ENCODE measurements at regions not wholly inside any gene's neighbourhood (a gene's known extent, or its start where the extent isn't known, plus 50 kb on each side); places are given as distances from the start of the nearest gene placed in this dataset.

DNA sequence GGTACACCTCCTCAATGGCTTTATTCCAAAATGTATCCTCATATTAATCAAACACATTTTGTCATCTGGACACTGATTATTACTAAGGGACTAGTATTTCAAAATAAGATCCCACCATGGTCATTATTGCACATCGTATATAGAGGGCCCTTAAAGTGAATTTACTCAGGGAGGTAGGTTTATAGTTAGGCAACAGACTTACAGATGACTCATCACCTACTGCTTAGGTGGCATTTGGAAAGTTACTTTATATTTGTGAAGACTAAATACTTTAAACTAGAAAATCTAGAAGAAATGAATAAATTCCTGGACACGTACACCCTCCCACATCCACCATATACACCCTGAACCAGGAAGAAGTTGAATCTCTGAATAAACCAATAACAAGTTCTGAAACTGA lies 353.0 kb downstream of the KCTD12 start:
- TF ChIP-seq, protein P1, sequence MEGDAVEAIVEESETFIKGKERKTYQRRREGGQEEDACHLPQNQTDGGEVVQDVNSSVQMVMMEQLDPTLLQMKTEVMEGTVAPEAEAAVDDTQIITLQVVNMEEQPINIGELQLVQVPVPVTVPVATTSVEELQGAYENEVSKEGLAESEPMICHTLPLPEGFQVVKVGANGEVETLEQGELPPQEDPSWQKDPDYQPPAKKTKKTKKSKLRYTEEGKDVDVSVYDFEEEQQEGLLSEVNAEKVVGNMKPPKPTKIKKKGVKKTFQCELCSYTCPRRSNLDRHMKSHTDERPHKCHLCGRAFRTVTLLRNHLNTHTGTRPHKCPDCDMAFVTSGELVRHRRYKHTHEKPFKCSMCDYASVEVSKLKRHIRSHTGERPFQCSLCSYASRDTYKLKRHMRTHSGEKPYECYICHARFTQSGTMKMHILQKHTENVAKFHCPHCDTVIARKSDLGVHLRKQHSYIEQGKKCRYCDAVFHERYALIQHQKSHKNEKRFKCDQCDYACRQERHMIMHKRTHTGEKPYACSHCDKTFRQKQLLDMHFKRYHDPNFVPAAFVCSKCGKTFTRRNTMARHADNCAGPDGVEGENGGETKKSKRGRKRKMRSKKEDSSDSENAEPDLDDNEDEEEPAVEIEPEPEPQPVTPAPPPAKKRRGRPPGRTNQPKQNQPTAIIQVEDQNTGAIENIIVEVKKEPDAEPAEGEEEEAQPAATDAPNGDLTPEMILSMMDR (IDR thresholded peaks at IDR 0.05), result no peak
- TF ChIP-seq POLR2A (IDR thresholded peaks at IDR 0.05), result no peak
